Activated naive CD4-positive, alpha-beta T cell treated with anti-CD3 and anti-CD28 coated beads for 36 hours (primary cell): ENCODE measurements at regions not wholly inside any gene's neighbourhood (a gene's known extent, or its start where the extent isn't known, plus 50 kb on each side); places are given as distances from the start of the nearest gene placed in this dataset.

Experiments
- CTCF ChIA-PET: fragments of 350-600 bp; sonication (Branson Sonifier 250); formaldehyde crosslinking; loops from one replicate; lab custom pipeline; 2021; ENCODE audit warnings: antibody characterized with exemption; lab: Charles Lee
- DNase-seq: peaks from one replicate; pipeline ENCODE4 v3.0.0-alpha.2; 2020
- H3K27ac Mint-ChIP-seq: one replicate; pipeline ENCODE4 v1.8.0; 2021; ENCODE audit warnings: mild to moderate bottlenecking, mixed read lengths
- H3K27me3 Mint-ChIP-seq: one replicate; pipeline ENCODE4 v1.8.0; 2021; ENCODE audit warnings: low read depth, mixed read lengths
- H3K36me3 Mint-ChIP-seq: one replicate; pipeline ENCODE4 v1.8.0; 2021; ENCODE audit warnings: low read depth, mixed read lengths
- H3K4me1 Mint-ChIP-seq: one replicate; pipeline ENCODE4 v1.8.0; 2021; ENCODE audit warnings: low read depth, mixed read lengths
- H3K4me3 Mint-ChIP-seq: one replicate; pipeline ENCODE4 v1.8.0; 2021; ENCODE audit warnings: mild to moderate bottlenecking, moderate library complexity, mixed read lengths
- H3K9me3 Mint-ChIP-seq: one replicate; pipeline ENCODE4 v1.8.0; 2021; ENCODE audit warnings: mixed read lengths
- intact Hi-C: fragments of 100-400 bp; cut with micrococcal nuclease; formaldehyde crosslinking; loops from one replicate; pipeline ENCODE4 v1.15.1; 2023

DNA sequence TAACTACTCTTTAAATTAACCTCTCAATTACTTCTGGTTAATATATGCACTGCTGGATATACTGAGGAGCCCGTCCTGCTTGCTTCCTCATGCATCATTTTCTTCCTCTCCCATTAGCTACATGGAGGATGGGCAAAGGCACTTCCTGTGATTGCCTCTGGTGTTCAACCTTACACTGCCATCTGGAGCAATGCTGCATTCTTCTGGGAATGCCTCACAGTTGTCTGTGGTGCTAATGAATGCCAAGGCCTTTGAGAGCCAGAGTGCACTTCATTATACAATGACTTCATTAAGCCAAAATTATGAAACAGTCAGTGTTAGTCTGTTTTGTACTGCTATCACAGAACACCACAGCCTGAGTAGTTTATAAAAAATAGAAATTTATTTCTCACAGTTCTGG, 134.8 kb upstream of the DOCK10 start:
- intact Hi-C loops = loop anchor here (1.0 kb wide), 1 partner anchor 175 kb away; no protein-coding TSS in a partner anchor
- DNase-seq = peak; percentile 9

GRCh38 chr2:225173909-225174308, 131.6 kb upstream of the DOCK10 start:
- intact Hi-C loops = no loop called here
- CTCF ChIA-PET = no interaction called here
- H3K27ac Mint-ChIP-seq = no peak overlapping the region

More for the DNA sequence above, 134.8 kb upstream of the DOCK10 start:
- Mint-ChIP-seq H3K27me3 (no peaks in the 10 kb centered on the region), H3K27ac (no peak overlapping the region), H3K36me3 (no peaks in the 10 kb centered on the region), H3K9me3 (no peaks in the 10 kb centered on the region), H3K4me1 (no peaks in the 10 kb centered on the region), H3K4me3 (no peak overlapping the region)
- CTCF ChIA-PET = no interaction called here

DNA sequence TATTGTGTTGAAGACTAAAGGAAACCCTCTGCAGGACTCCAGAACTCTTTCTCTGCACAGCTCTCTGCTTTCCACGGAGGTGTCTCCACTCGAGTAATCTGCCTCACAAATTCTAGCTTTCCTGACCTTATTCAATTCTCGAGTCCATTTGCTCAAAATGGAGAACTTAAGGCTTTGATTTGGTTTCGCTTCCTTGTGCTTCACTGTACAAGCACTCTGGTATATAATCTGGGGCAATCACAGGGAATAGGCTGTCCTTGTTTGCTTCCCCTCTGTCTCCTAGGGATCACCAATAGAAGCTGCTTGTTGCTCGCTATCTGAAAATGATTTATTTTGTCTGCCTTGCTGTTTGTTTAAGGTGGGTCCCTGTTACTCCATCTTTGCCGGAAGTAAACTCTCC, 129.1 kb upstream of the DOCK10 start:
- no peak overlapping the region for H3K27ac Mint-ChIP-seq

More at GRCh38 chr2:225173909-225174308, 131.6 kb upstream of the DOCK10 start:
- H3K27me3 Mint-ChIP-seq = no peaks in the 10 kb centered on the region
- no peaks in the 10 kb centered on the region for H3K36me3 Mint-ChIP-seq
- no peaks in the 10 kb centered on the region for H3K9me3 Mint-ChIP-seq
- no peak for DNase-seq
- H3K4me1 Mint-ChIP-seq = no peaks in the 10 kb centered on the region
- H3K4me3 Mint-ChIP-seq = no peak overlapping the region

DNA sequence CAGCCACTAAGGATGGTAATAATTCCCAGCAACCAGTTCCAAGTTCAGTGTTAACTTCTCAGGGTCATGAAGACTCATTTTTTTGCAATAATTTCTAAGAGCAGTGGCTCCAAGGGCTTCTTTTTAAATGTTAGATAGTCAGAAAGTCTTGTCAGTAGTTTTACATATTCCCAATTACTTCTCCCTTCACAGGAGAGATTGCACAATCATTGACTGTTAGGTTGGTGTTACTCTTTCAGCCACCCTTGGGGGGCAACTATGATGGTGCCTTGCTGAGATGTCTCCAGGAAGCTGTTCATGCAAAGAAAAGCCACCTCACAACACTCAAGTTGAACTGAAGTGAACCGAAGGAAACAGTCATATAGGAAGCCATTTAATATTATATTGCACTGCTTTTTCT, 127.9 kb upstream of the DOCK10 start:
- H3K9me3 Mint-ChIP-seq = no peaks in the 10 kb centered on the region

More for the DNA sequence above, 129.1 kb upstream of the DOCK10 start:
- Mint-ChIP-seq H3K9me3 (no peaks in the 10 kb centered on the region), H3K4me3 (no peak overlapping the region), H3K27me3 (no peaks in the 10 kb centered on the region), H3K36me3 (no peaks in the 10 kb centered on the region), H3K4me1 (no peaks in the 10 kb centered on the region)
- CTCF ChIA-PET = no interaction called here
- no peak for DNase-seq
- intact Hi-C loops = no loop called here

GRCh38 chr2:225169396-225169795, 127.1 kb upstream of the DOCK10 start:
- CTCF ChIA-PET = no interaction called here
- Mint-ChIP-seq H3K4me3 (no peak overlapping the region), H3K9me3 (no peaks in the 10 kb centered on the region), H3K4me1 (peaks cover 4% of the 10 kb centered on the region), H3K36me3 (no peaks in the 10 kb centered on the region), H3K27ac (no peak overlapping the region), H3K27me3 (no peaks in the 10 kb centered on the region)
- DNase-seq = no peak
- intact Hi-C loops = no loop called here

More for the DNA sequence above, 127.9 kb upstream of the DOCK10 start:
- DNase-seq = no peak
- CTCF ChIA-PET = no interaction called here
- Mint-ChIP-seq H3K27ac (no peak overlapping the region), H3K4me3 (no peak overlapping the region), H3K27me3 (no peaks in the 10 kb centered on the region), H3K36me3 (no peaks in the 10 kb centered on the region), H3K4me1 (no peaks in the 10 kb centered on the region)
- intact Hi-C loops = no loop called here

DNA sequence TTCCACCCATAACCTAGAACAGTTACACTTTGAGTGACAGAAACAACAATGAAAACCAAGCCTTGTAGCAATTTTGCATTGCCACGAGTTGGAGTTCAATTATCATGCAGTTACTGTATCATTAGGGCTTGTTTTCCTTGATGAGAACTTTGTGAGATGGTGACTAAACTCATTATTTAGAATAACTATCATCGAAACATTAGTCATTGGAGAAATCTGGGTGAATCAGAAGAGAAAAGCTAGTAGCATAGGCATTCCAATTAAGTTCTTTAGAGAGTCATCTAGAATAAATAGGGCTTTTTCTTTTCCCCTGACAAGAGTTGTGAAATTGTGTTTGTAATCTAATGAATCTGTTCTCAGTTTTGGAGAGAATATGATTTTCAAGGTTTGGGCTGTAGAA, 122.8 kb upstream of the DOCK10 start:
- no peak overlapping the region for H3K4me3 Mint-ChIP-seq
- no peaks in the 10 kb centered on the region for H3K27me3 Mint-ChIP-seq
- no peaks in the 10 kb centered on the region for H3K36me3 Mint-ChIP-seq
- intact Hi-C loops = no loop called here
- no peaks in the 10 kb centered on the region for H3K9me3 Mint-ChIP-seq
- H3K4me1 Mint-ChIP-seq = peaks cover 4% of the 10 kb centered on the region
- no peak for DNase-seq
- CTCF ChIA-PET = no interaction called here
- no peak overlapping the region for H3K27ac Mint-ChIP-seq

- CTCF ChIA-PET = interaction anchor here (1.2 kb wide), 1 partner anchor 118 kb away, joined by 3 read pairs; no protein-coding TSS in a partner anchor
- Mint-ChIP-seq H3K27me3 (no peaks in the 10 kb centered on the region), H3K27ac (no peak overlapping the region), H3K4me1 (peaks cover 4% of the 10 kb centered on the region), H3K9me3 (no peaks in the 10 kb centered on the region), H3K4me3 (no peak overlapping the region), H3K36me3 (no peaks in the 10 kb centered on the region)
- intact Hi-C loops = no loop called here
- DNase-seq = no peak
These were observed 122.3 kb upstream of the DOCK10 start for GRCh38 chr2:225164401-225165050.

DNA sequence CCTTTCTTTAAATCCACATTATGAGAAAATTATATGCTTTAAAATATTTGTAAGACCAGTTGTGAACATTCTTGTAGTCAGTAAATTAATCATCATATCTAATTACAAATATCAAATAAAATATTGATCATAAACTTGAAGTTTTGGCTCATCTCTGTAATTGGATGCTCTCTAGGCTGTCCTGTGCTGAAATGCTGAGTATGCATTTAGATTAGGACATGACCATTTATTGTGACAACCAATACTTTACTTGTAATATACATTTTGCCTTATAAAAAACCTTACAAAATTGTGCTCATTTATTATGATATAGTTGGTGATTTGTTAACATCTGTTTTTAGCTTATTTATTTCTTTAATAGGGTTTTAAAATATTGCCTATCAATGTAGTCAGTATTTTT, 116.1 kb upstream of the DOCK10 start:
- Mint-ChIP-seq H3K4me1 (no peaks in the 10 kb centered on the region), H3K4me3 (no peak overlapping the region), H3K9me3 (no peaks in the 10 kb centered on the region), H3K27me3 (no peaks in the 10 kb centered on the region), H3K27ac (no peak overlapping the region), H3K36me3 (no peaks in the 10 kb centered on the region)
- no peak for DNase-seq
- CTCF ChIA-PET = no interaction called here
- intact Hi-C loops = no loop called here

- Mint-ChIP-seq H3K27ac (no peak overlapping the region), H3K36me3 (no peaks in the 10 kb centered on the region), H3K4me1 (no peaks in the 10 kb centered on the region), H3K9me3 (peaks cover 2% of the 10 kb centered on the region), H3K27me3 (no peaks in the 10 kb centered on the region), H3K4me3 (no peak overlapping the region)
- CTCF ChIA-PET = no interaction called here
- DNase-seq = no peak
- intact Hi-C loops = no loop called here
These were observed 114.7 kb upstream of the DOCK10 start for GRCh38 chr2:225156853-225157451.

- no peak for DNase-seq
- intact Hi-C loops = no loop called here
- no peak overlapping the region for H3K4me3 Mint-ChIP-seq
- H3K36me3 Mint-ChIP-seq = peaks cover 2% of the 10 kb centered on the region
- H3K4me1 Mint-ChIP-seq = no peaks in the 10 kb centered on the region
- no peaks in the 10 kb centered on the region for H3K27me3 Mint-ChIP-seq
- CTCF ChIA-PET = no interaction called here
- no peaks in the 10 kb centered on the region for H3K9me3 Mint-ChIP-seq
- no peak overlapping the region for H3K27ac Mint-ChIP-seq
These were observed 98.5 kb upstream of the DOCK10 start for GRCh38 chr2:225140723-225141122.

DNA sequence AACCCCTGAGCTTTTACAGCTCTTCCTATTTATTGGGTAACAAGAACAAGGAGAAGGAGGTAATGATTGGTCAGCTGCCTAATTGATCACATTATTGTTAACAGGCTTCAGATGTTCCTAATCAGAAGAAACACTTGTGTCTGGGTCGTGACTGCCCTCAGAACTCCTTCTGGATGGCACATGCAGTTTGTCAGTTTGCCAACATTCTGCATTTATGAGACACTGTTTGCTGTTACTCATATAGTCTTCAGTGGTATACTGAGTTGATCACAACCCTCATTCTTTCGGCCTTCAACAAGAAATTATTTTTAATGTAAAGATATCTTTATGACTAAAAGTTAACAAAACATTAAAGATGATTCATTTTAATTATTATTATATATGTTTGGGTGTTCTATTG, 95.7 kb upstream of the DOCK10 start:
- Mint-ChIP-seq H3K27me3 (no peaks in the 10 kb centered on the region), H3K27ac (no peak overlapping the region), H3K36me3 (peaks cover 2% of the 10 kb centered on the region), H3K4me3 (no peak overlapping the region), H3K4me1 (no peaks in the 10 kb centered on the region), H3K9me3 (no peaks in the 10 kb centered on the region)
- CTCF ChIA-PET = interaction anchor here (0.7 kb wide), 1 partner anchor 112 kb away, joined by 3 read pairs; no protein-coding TSS in a partner anchor
- intact Hi-C loops = no loop called here
- DNase-seq = no peak

- H3K4me3 Mint-ChIP-seq = no peak overlapping the region
- no peak for DNase-seq
- intact Hi-C loops = no loop called here
- CTCF ChIA-PET = no interaction called here
- peaks cover 2% of the 10 kb centered on the region for H3K36me3 Mint-ChIP-seq
- H3K27me3 Mint-ChIP-seq = no peaks in the 10 kb centered on the region
- no peak overlapping the region for H3K27ac Mint-ChIP-seq
- H3K9me3 Mint-ChIP-seq = no peaks in the 10 kb centered on the region
- H3K4me1 Mint-ChIP-seq = no peaks in the 10 kb centered on the region
These were observed 94.3 kb upstream of the DOCK10 start for GRCh38 chr2:225136552-225136951.

DNA sequence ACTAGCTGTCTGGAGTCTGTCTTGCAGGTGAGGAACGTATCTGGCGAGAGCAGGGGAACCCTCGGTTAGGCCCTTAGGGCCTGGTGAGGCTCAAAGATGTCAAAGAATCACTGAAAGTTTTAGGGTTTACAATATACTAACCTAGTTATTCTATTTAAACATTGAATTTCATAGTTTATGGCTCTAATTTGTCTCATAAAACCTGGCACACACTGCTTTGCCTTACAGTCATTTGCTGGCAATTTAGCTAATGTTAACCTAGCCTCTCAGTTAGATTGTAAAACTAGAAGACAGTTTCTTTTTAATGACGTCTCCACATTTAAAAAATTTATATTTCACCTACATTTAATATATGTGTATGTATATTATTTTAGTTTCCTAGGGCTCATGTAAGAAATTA, 89.6 kb upstream of the DOCK10 start:
- intact Hi-C loops = no loop called here
- H3K27ac Mint-ChIP-seq = no peak overlapping the region
- CTCF ChIA-PET = interaction anchor here (1.7 kb wide), 1 partner anchor 10 kb away, joined by 7 read pairs; no protein-coding TSS in a partner anchor
- DNase-seq = no peak
- H3K4me3 Mint-ChIP-seq = no peak overlapping the region
- H3K9me3 Mint-ChIP-seq = no peaks in the 10 kb centered on the region
- H3K4me1 Mint-ChIP-seq = no peaks in the 10 kb centered on the region
- no peaks in the 10 kb centered on the region for H3K27me3 Mint-ChIP-seq
- no peaks in the 10 kb centered on the region for H3K36me3 Mint-ChIP-seq
